HEK293 (cell line): ENCODE measurements at regions not wholly inside any gene's neighbourhood (a gene's known extent, or its start where the extent isn't known, plus 50 kb on each side); places are given as distances from the start of the nearest gene placed in this dataset.

ENCODE experiments used
- CTCF ChIA-PET: fragments of 350-600 bp; formaldehyde crosslinking; extraction: SDS; loops from one replicate; lab custom pipeline; 2021; ENCODE audit warnings: antibody characterized with exemption; lab: Yijun Ruan, JAX
- POLR2A ChIA-PET: fragments of 300-600 bp; formaldehyde crosslinking; extraction: SDS; loops from one replicate; lab custom pipeline; 2020; ENCODE audit warnings: antibody characterized with exemption, inconsistent platforms; lab: Yijun Ruan, JAX
- H3K27ac ChIP-seq: fragments of 200-500 bp; sonication (Bioruptor generic); 2 replicates; pipeline ENCODE4 v1.5.1; 2014; ENCODE audit warnings: low read depth, low read length, control low read depth, inconsistent platforms; ENCODE audit errors: extremely low read depth
- H3K36me3 ChIP-seq, 2 experiments: fragments of 200-500 bp in 1 of 2; sonication (Bioruptor generic) in 1 of 2; 1 replicate in 1 of 2; 2 replicates in 1 of 2; pipeline ENCODE4 v1.5.1; 2014 to 2017; ENCODE audit warnings: inconsistent platforms in 2 of 2, low read length in 2 of 2; ENCODE audit not compliant: control insufficient read depth in 2 of 2, insufficient read depth in 1 of 2
- H3K4me1 ChIP-seq: fragments of 200-500 bp; sonication (Bioruptor generic); 2 replicates; pipeline ENCODE4 v1.5.1; 2014; ENCODE audit warnings: mild to moderate bottlenecking, low read length, inconsistent platforms; ENCODE audit not compliant: control insufficient read depth, insufficient read depth
- H3K4me3 ChIP-seq: 2 replicates; pipeline ENCODE4 v1.5.1; 2011; ENCODE audit warnings: low read depth, mild to moderate bottlenecking, control low read depth, low read length, moderate library complexity
- H3K9me3 ChIP-seq: fragments of 200-500 bp; sonication (Bioruptor generic); 2 replicates; pipeline ENCODE4 v1.5.1; 2014; ENCODE audit warnings: low read depth, low read length, inconsistent platforms; ENCODE audit not compliant: control insufficient read depth, insufficient read depth
- BCL11A ChIP-seq: fragments of 450-650 bp; formaldehyde crosslinking; IDR thresholded peaks from 2 replicates; pipeline ENCODE4 v1.5.1; 2016; ENCODE audit warnings: low read depth, missing biosample characterization, missing genetic modification characterization
- BCL11B ChIP-seq: fragments of 450-650 bp; formaldehyde crosslinking; IDR thresholded peaks from 2 replicates; pipeline ENCODE4 v1.5.1; 2016; ENCODE audit warnings: low read depth, missing biosample characterization, missing genetic modification characterization
- KLF9 ChIP-seq: fragments of 450-650 bp; formaldehyde crosslinking; IDR thresholded peaks from 2 replicates; pipeline ENCODE4 v1.5.1; 2016; ENCODE audit warnings: missing biosample characterization, missing genetic modification characterization, low read depth
- MYNN ChIP-seq: fragments of 450-650 bp; formaldehyde crosslinking; IDR thresholded peaks from 2 replicates; pipeline ENCODE4 v1.5.1; 2016; ENCODE audit warnings: missing biosample characterization, missing genetic modification characterization, borderline replicate concordance
- PRDM1 ChIP-seq: fragments of 450-650 bp; formaldehyde crosslinking; IDR thresholded peaks from 2 replicates; pipeline ENCODE4; 2016; ENCODE audit warnings: missing biosample characterization, missing genetic modification characterization
- RBAK ChIP-seq: fragments of 450-650 bp; formaldehyde crosslinking; IDR thresholded peaks from 2 replicates; pipeline ENCODE4 v1.5.1; 2016; ENCODE audit warnings: missing biosample characterization, missing genetic modification characterization
- REPIN1 ChIP-seq: fragments of 450-650 bp; formaldehyde crosslinking; IDR thresholded peaks from 2 replicates; pipeline ENCODE4 v1.5.1; 2017; ENCODE audit warnings: missing biosample characterization, missing genetic modification characterization, low read depth
- SP2 ChIP-seq: fragments of 450-650 bp; formaldehyde crosslinking; IDR thresholded peaks from 2 replicates; pipeline ENCODE4 v1.5.1; 2016; ENCODE audit warnings: missing biosample characterization, missing genetic modification characterization
- ZBTB20 ChIP-seq: fragments of 450-650 bp; formaldehyde crosslinking; IDR thresholded peaks from 2 replicates; pipeline ENCODE4 v1.5.1; 2016; ENCODE audit warnings: missing biosample characterization, missing genetic modification characterization
- ZBTB21 ChIP-seq: fragments of 450-650 bp; formaldehyde crosslinking; IDR thresholded peaks from 2 replicates; pipeline ENCODE4 v1.5.1; 2017; ENCODE audit warnings: missing biosample characterization, missing genetic modification characterization
- ZBTB48 ChIP-seq: fragments of 450-650 bp; formaldehyde crosslinking; IDR thresholded peaks from 2 replicates; pipeline ENCODE4 v1.5.1; 2016; ENCODE audit warnings: missing biosample characterization, missing genetic modification characterization
- ZFP41 ChIP-seq: fragments of 450-650 bp; formaldehyde crosslinking; IDR thresholded peaks from 2 replicates; pipeline ENCODE4 v1.5.1; 2016; ENCODE audit warnings: missing biosample characterization, missing genetic modification characterization, borderline replicate concordance
- ZNF169 ChIP-seq: fragments of 450-650 bp; formaldehyde crosslinking; IDR thresholded peaks from 2 replicates; pipeline ENCODE4 v1.5.1; 2016; ENCODE audit warnings: missing biosample characterization, missing genetic modification characterization
- ZNF184 ChIP-seq: fragments of 450-650 bp; IDR thresholded peaks from 2 replicates; pipeline ENCODE4 v1.5.1; 2018; ENCODE audit warnings: missing biosample characterization, mild to moderate bottlenecking, missing genetic modification characterization
- ZNF23 ChIP-seq: fragments of 450-650 bp; formaldehyde crosslinking; IDR thresholded peaks from 2 replicates; pipeline ENCODE4 v1.5.1; 2016; ENCODE audit warnings: missing biosample characterization, missing genetic modification characterization, borderline replicate concordance
- ZNF292 ChIP-seq: fragments of 450-650 bp; formaldehyde crosslinking; IDR thresholded peaks from 2 replicates; pipeline ENCODE4 v1.5.1; 2016; ENCODE audit warnings: low read depth, missing biosample characterization, missing genetic modification characterization, borderline replicate concordance
- ZNF473 ChIP-seq: fragments of 450-650 bp; formaldehyde crosslinking; IDR thresholded peaks from 2 replicates; pipeline ENCODE4 v1.5.1; 2017; ENCODE audit warnings: missing biosample characterization, missing genetic modification characterization
- ZNF530 ChIP-seq: fragments of 450-650 bp; formaldehyde crosslinking; IDR thresholded peaks from 2 replicates; pipeline ENCODE4 v1.5.1; 2016; ENCODE audit warnings: low read depth, missing biosample characterization, missing genetic modification characterization
- ZNF548 ChIP-seq: fragments of 450-650 bp; formaldehyde crosslinking; IDR thresholded peaks from 2 replicates; pipeline ENCODE4 v1.5.1; 2016; ENCODE audit warnings: missing biosample characterization, missing genetic modification characterization
- ZNF549 ChIP-seq: fragments of 450-650 bp; IDR thresholded peaks from 2 replicates; pipeline ENCODE4 v1.5.1; 2018; ENCODE audit warnings: missing biosample characterization, missing genetic modification characterization, mild to moderate bottlenecking, inconsistent platforms, moderate library complexity
- ZNF560 ChIP-seq: fragments of 450-650 bp; formaldehyde crosslinking; IDR thresholded peaks from 2 replicates; pipeline ENCODE4 v1.5.1; 2017; ENCODE audit warnings: missing biosample characterization, missing genetic modification characterization, borderline replicate concordance
- ZNF701 ChIP-seq: fragments of 450-650 bp; formaldehyde crosslinking; IDR thresholded peaks from 2 replicates; pipeline ENCODE4 v1.5.1; 2016; ENCODE audit warnings: missing biosample characterization, missing genetic modification characterization
- ZNF777 ChIP-seq: fragments of 450-650 bp; formaldehyde crosslinking; IDR thresholded peaks from 2 replicates; pipeline ENCODE4 v1.5.1; 2017; ENCODE audit warnings: missing biosample characterization, missing genetic modification characterization, borderline replicate concordance
- ZNF830 ChIP-seq: fragments of 450-650 bp; IDR thresholded peaks from 2 replicates; pipeline ENCODE4 v1.5.0; 2018; ENCODE audit warnings: missing biosample characterization, missing genetic modification characterization, low read depth, mild to moderate bottlenecking, moderate library complexity
- TF ChIP-seq, protein P1 (sequence below): fragments of 450-650 bp; formaldehyde crosslinking; conservative IDR thresholded peaks from 2 replicates; pipeline ENCODE4 v1.5.1; 2016; ENCODE audit warnings: low read depth, missing biosample characterization, missing genetic modification characterization

DNA sequence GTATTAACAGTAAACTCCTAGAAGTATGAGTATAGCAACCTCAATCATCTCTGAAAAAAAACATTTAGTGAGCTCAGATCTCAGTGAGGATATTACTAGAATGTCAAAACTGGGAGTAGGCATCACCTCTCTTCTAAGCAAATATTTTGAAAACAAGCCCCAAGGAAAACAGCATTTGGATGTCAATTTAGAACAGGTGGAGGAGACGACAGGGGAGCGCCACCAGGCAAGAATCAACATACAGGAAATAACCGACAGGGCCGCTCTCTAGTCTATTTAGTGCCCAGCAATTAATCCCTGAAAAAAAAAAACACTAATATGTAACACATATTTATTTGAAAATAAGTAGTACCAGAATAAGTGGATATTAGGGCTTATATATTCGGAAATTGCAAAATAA, 940.3 kb upstream of the ADGRL3 start (continued):
- no peak for TF ChIP-seq ZNF23 (tag by site-specific recombination)
- no peak for TF ChIP-seq RBAK (tag by site-specific recombination)
- TF ChIP-seq, protein P1, sequence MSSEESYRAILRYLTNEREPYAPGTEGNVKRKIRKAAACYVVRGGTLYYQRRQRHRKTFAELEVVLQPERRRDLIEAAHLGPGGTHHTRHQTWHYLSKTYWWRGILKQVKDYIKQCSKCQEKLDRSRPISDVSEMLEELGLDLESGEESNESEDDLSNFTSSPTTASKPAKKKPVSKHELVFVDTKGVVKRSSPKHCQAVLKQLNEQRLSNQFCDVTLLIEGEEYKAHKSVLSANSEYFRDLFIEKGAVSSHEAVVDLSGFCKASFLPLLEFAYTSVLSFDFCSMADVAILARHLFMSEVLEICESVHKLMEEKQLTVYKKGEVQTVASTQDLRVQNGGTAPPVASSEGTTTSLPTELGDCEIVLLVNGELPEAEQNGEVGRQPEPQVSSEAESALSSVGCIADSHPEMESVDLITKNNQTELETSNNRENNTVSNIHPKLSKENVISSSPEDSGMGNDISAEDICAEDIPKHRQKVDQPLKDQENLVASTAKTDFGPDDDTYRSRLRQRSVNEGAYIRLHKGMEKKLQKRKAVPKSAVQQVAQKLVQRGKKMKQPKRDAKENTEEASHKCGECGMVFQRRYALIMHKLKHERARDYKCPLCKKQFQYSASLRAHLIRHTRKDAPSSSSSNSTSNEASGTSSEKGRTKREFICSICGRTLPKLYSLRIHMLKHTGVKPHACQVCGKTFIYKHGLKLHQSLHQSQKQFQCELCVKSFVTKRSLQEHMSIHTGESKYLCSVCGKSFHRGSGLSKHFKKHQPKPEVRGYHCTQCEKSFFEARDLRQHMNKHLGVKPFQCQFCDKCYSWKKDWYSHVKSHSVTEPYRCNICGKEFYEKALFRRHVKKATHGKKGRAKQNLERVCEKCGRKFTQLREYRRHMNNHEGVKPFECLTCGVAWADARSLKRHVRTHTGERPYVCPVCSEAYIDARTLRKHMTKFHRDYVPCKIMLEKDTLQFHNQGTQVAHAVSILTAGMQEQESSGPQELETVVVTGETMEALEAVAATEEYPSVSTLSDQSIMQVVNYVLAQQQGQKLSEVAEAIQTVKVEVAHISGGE (tag by site-specific recombination) = no peak
- no peak for TF ChIP-seq ZNF473 (tag by site-specific recombination)

DNA sequence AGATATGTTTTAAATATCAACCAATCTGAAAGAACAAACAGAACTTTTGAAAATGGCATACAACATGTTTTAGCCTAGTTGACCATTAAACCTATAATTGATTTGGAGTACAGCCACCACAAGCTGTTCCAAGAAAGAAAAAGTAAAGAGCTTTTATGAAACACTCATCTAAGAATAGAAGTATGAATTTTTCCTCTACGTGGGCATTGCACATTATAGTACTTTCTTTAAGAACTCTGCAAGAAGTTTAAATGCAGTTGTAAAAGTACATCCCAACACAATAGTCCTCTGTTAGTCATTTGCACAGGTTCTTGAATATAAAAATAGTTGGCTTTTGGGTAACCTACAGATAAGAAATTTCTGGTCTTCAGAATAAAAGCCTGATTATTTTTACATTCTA, 933.6 kb upstream of the ADGRL3 start:
- no peak overlapping the region for H3K27ac ChIP-seq
- H3K36me3 ChIP-seq = no peaks in the 10 kb centered on the region
- H3K4me1 ChIP-seq = no peaks in the 10 kb centered on the region
- H3K4me3 ChIP-seq = no peak overlapping the region
- H3K9me3 ChIP-seq = no peaks in the 10 kb centered on the region
- POLR2A ChIA-PET = no interaction called here
- CTCF ChIA-PET = no interaction called here
- TF ChIP-seq REPIN1 (tag by site-specific recombination) (no peak), ZNF184 (tag by site-specific recombination) (no peak), ZNF701 (no peak), ZNF560 (tag by site-specific recombination) (no peak), PRDM1 (no peak), ZNF530 (no peak), KLF9 (no peak), ZNF548 (no peak), SP2 (no peak), ZBTB20 (no peak), ZNF549 (tag by site-specific recombination) (no peak), ZBTB21 (tag by site-specific recombination) (no peak), ZNF292 (no peak), ZNF830 (tag by site-specific recombination) (no peak)

DNA sequence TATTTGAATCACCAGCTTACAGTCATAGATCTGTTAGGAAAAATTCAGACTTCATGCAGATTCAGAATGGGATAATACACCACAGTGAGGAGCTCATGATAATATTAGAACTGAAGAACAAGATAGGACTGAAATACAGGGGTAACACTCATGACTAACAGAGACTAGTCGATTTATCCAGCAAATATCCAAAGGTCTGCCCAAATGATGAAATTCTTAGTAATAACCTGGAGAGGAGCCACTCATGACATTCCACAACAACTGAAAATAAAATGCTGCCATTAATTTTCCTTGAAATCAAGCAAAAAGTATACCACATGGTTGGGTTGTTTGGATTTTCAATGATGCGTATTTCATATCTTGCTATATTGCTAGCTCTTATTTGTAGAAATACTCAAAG, 903.7 kb upstream of the ADGRL3 start:
- Histone ChIP-seq H3K9me3 (no peaks in the 10 kb centered on the region), H3K27ac (no peak overlapping the region), H3K4me3 (no peak overlapping the region), H3K36me3 (no peaks in the 10 kb centered on the region), H3K4me1 (no peaks in the 10 kb centered on the region)
- ChIA-PET CTCF (no interaction called here), POLR2A (no interaction called here)
- TF ChIP-seq ZBTB21 (tag by site-specific recombination) (no peak), ZFP41 (tag by site-specific recombination) (no peak)

DNA sequence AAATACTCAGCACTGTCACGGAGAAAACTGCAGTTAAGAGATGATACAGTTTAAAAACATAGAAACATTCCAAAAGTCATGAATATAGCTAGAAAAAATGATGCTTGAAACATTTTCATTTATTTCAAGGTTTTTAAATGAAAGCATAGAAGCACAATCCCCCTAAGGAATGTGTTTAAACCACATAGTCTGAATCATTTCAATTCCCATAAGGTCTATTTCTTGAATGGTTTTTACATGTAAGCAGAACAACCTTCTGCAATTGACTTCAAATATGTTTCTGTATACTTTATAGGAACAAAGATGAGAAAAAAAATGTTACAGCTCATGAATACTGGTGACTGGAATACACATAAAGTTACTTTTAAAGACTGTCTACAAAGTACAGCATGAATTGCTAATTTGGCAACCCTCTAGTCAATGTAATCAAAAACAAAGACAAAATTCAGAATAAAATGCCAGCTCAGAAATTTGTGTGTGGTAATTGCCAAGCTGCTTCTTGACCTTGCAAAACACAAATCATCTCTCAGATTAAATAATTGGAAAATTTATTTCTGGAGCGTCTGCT, 886.4 kb upstream of the ADGRL3 start:
- H3K4me1 ChIP-seq = no peaks in the 10 kb centered on the region
- H3K4me3 ChIP-seq = no peak overlapping the region
- TF ChIP-seq ZBTB48 (tag by site-specific recombination) (no peak), SP2 (no peak), ZNF777 (no peak), BCL11A (tag by site-specific recombination) (no peak), ZNF169 (tag by site-specific recombination) (no peak), MYNN (tag by site-specific recombination) (no peak), BCL11B (no peak)
- H3K9me3 ChIP-seq = no peaks in the 10 kb centered on the region
- ChIA-PET CTCF (no interaction called here), POLR2A (interaction anchor here (0.5 kb wide), 1 partner anchor 609 kb away, joined by 4 read pairs; no protein-coding TSS in a partner anchor)
- H3K27ac ChIP-seq = no peak overlapping the region
- no peaks in the 10 kb centered on the region for H3K36me3 ChIP-seq
